ENCODE measurements at regions not wholly inside any gene's neighbourhood (a gene's known extent, or its start where the extent isn't known, plus 50 kb on each side); places are given as distances from the start of the nearest gene placed in this dataset.

- TF ChIP-seq CTCF (IDR thresholded peaks at IDR 0.05) (no peak), POLR2A (IDR thresholded peaks at IDR 0.05) (no peak)
Observed at GRCh38 chr10:83617692-83618545, 521.4 kb upstream of the GHITM start.
